ENCODE measurements at regions not wholly inside any gene's neighbourhood (a gene's known extent, or its start where the extent isn't known, plus 50 kb on each side); places are given as distances from the start of the nearest gene placed in this dataset.

GRCh38 chr12:24080465-24080864 lies 131.0 kb upstream of the SOX5 start (continued):
- TF ChIP-seq CEBPZ (IDR thresholded peaks at IDR 0.05; ENCODE audit: low read length), result no peak
- no peak for TF ChIP-seq ZBTB8A (CRISPR knock-in tag; IDR thresholded peaks at IDR 0.05; ENCODE audit: borderline replicate concordance, low read depth)
- no peak for TF ChIP-seq PRDM15 (CRISPR knock-in tag; IDR thresholded peaks at IDR 0.05)
- no peak for TF ChIP-seq PLRG1 (conservative IDR thresholded peaks at IDR 0.05)
- peak; percentile 69; the same call in 1 of the 2 replicates for TF ChIP-seq SMAD3 (CRISPR knock-in tag; IDR thresholded peaks at IDR 0.05)
- no peak for TF ChIP-seq MYNN (CRISPR knock-in tag; IDR thresholded peaks at IDR 0.05; ENCODE audit: low read depth)
- TF ChIP-seq HIVEP1 (CRISPR knock-in tag; IDR thresholded peaks at IDR 0.05), result no peak
- no peak for TF ChIP-seq RAD21 (CRISPR knock-in tag; IDR thresholded peaks at IDR 0.05)
- TF ChIP-seq ZNF234 (CRISPR knock-in tag; conservative IDR thresholded peaks at IDR 0.05), result no peak
- peak; percentile 99 for TF ChIP-seq DPF2 (CRISPR knock-in tag; IDR thresholded peaks at IDR 0.05; ENCODE audit: borderline replicate concordance, low read depth)
- TF ChIP-seq PAWR (CRISPR knock-in tag; IDR thresholded peaks at IDR 0.05; ENCODE audit: borderline replicate concordance), result no peak
- TF ChIP-seq, protein P1, sequence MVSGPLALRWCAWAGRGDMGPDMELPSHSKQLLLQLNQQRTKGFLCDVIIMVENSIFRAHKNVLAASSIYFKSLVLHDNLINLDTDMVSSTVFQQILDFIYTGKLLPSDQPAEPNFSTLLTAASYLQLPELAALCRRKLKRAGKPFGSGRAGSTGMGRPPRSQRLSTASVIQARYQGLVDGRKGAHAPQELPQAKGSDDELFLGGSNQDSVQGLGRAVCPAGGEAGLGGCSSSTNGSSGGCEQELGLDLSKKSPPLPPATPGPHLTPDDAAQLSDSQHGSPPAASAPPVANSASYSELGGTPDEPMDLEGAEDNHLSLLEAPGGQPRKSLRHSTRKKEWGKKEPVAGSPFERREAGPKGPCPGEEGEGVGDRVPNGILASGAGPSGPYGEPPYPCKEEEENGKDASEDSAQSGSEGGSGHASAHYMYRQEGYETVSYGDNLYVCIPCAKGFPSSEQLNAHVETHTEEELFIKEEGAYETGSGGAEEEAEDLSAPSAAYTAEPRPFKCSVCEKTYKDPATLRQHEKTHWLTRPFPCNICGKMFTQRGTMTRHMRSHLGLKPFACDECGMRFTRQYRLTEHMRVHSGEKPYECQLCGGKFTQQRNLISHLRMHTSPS (CRISPR knock-in tag; IDR thresholded peaks at IDR 0.05; ENCODE audit: low read depth), result no peak
- TF ChIP-seq ZNF263 (CRISPR knock-in tag; IDR thresholded peaks at IDR 0.05), result no peak
- TF ChIP-seq ZBTB1 (CRISPR knock-in tag; IDR thresholded peaks at IDR 0.05; ENCODE audit: borderline replicate concordance), result no peak
- no peak for TF ChIP-seq ZNF431 (CRISPR knock-in tag; IDR thresholded peaks at IDR 0.05; ENCODE audit: borderline replicate concordance, low read depth)
- TF ChIP-seq, protein P2, sequence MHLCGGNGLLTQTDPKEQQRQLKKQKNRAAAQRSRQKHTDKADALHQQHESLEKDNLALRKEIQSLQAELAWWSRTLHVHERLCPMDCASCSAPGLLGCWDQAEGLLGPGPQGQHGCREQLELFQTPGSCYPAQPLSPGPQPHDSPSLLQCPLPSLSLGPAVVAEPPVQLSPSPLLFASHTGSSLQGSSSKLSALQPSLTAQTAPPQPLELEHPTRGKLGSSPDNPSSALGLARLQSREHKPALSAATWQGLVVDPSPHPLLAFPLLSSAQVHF (CRISPR knock-in tag; IDR thresholded peaks at IDR 0.05), result no peak
- TF ChIP-seq, protein P3, sequence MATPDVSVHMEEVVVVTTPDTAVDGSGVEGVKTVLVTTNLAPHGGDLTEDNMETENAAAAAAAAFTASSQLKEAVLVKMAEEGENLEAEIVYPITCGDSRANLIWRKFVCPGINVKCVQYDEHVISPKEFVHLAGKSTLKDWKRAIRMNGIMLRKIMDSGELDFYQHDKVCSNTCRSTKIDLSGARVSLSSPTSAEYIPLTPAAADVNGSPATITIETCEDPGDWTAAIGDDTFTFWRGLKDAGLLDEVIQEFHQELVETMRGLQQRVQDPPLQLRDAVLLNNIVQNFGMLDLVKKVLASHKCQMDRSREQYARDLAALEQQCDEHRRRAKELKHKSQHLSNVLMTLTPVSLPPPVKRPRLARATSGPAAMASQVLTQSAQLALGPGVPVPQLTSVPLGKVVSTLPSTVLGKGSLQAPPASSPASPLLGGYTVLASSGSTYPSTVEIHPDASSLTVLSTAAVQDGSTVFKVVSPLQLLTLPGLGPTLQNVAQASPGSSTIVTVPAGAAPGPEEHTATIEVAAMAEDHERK (CRISPR knock-in tag; IDR thresholded peaks at IDR 0.05; ENCODE audit: low read depth), result no peak
- TF ChIP-seq BCL3 (CRISPR knock-in tag; IDR thresholded peaks at IDR 0.05), result no peak
- TF ChIP-seq FOXA3 (CRISPR knock-in tag; IDR thresholded peaks at IDR 0.05), result peak; percentile 95

Data from HepG2 (cell line).